Spinal cord (tissue), 9 donors: ENCODE measurements at regions not wholly inside any gene's neighbourhood (a gene's known extent, or its start where the extent isn't known, plus 50 kb on each side); places are given as distances from the start of the nearest gene placed in this dataset.

Experiments used
- DNase-seq, 6 donors: peaks; one replicate each; pipeline versions ENCODE4 v3.0.0 to v3.0.0-alpha.2; 2013 to 2015; ENCODE audit warnings: low spot score in 6 of 6, low read depth in 4 of 6
- H3K27ac ChIP-seq: one replicate; pipeline ENCODE4 v1.5.1; 2013; ENCODE audit warnings: low read depth, low read length, control low read depth
- H3K27me3 ChIP-seq: one replicate; pipeline ENCODE4 v1.6.1; 2013; ENCODE audit warnings: low read length; ENCODE audit not compliant: control insufficient read depth, insufficient read depth
- H3K36me3 ChIP-seq: one replicate; pipeline ENCODE4 v1.6.1; 2013; ENCODE audit warnings: low read length; ENCODE audit not compliant: control insufficient read depth, insufficient read depth
- H3K4me1 ChIP-seq: one replicate; pipeline ENCODE4 v1.6.1; 2013; ENCODE audit warnings: low read length; ENCODE audit not compliant: control insufficient read depth, insufficient read depth
- H3K4me3 ChIP-seq: one replicate; pipeline ENCODE4 v1.5.1; 2013; ENCODE audit warnings: low read depth, low read length, control low read depth
- H3K9me3 ChIP-seq: one replicate; pipeline ENCODE4 v1.6.1; 2013; ENCODE audit warnings: low read length; ENCODE audit not compliant: control insufficient read depth, insufficient read depth
- WGBS: methylation state at CpG from one replicate; pipeline ENCODE4 v1.1.5; 2013; ENCODE audit warnings: missing lambda C conversion rate; ENCODE audit not compliant: insufficient coverage; 5-methylcytosine and 5-hydroxymethylcytosine counted together
- donor health status: healthy.

DNA sequence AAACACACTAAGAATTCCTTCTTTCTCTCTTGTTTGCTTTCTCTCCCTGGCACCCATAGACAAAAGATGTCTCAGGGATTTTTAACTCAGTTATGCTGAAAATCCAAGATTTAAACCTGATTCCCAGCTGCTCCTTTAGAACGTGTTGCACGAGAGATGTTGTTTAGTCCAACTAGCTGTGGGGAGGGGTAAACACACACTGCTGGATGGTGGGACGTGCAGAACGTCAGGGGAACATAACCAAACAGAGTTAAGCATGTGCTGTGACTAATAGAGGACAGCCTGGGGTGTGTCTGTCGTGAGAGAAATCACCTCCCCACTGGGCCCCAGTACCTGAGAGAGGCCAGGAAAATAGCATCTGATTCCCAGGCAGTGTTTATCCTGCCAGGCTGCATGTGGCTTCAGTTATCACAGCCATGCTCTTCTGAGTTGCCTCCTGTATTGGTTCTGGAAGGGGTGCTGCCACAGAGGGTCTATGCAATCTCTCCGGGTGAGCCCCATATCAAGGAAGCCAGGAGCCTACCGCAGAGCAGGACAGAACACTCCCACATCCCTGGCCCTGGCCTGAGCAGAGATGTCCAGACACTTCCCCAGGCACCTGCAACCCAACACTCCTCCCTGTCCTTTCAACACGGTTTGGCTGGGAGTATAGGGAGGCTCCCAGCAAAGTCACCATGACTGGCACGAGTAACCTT is 112.7 kb upstream of the EGLN3 start:
- Histone ChIP-seq H3K4me1 (peaks cover 17% of the 10 kb centered on the region), H3K4me3 (no peak overlapping the region), H3K27me3 (peaks cover 6% of the 10 kb centered on the region), H3K36me3 (no peaks in the 10 kb centered on the region), H3K27ac (no peak overlapping the region), H3K9me3 (no peaks in the 10 kb centered on the region)
- WGBS = 27% methylated on average over 7 of the region's 9 CpGs
- peak in 1 of 6 donors; percentile 23 for DNase-seq

DNA sequence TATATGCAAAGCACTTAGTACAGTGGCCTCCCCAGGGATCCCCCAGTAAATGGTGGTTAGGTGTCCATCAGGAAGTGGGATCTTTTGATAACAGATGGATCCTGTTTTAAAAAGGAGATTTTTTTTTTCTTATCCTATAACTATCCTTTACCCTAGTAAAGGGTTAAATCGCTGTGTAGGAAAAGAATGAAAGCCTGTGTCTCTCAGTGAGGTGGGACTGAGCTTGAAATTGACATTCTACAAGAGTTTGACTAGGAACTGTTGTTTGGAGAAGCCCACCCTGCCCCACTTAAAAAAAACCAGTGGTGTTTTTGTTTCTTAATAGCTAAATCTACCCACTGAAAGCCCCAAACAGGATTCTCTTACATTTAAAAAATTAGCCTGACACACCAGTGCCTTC is 112.2 kb upstream of the EGLN3 start:
- DNase-seq = no peak
- no peak overlapping the region for H3K4me3 ChIP-seq
- peaks cover 17% of the 10 kb centered on the region for H3K4me1 ChIP-seq
- no peaks in the 10 kb centered on the region for H3K36me3 ChIP-seq
- WGBS = no CpG with 5 or more reads among the region's 1 CpG
- no peak overlapping the region for H3K27ac ChIP-seq
- H3K27me3 ChIP-seq = peaks cover 6% of the 10 kb centered on the region
- no peaks in the 10 kb centered on the region for H3K9me3 ChIP-seq

DNA sequence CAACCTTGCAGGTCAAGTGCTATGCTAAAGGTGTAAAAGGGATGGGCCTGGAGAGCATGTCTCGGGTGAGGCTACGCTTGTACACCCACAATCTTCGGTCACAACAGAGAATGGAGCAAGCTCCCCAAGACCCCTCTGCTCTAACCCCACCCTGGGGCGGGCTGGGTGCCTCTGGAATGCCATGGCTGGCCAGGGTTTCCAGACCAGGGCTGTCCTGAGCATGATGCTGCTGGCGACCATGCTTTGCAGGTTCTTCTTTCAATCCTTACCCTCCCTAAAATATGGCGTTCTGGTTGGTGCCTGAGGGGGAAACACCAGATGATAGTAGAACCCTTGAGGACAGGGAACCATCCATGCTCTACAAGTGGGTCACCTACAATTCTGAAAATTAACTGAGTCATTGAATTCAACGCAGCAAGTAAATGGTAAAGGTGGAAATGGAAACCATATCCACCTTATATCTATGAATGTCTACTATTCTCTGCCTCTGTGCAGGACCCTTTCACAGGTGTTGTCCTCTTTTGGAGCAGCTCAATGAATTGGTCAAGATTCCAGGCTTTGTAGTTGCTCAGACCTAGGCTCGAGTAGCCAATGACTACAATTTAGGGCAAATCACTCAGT is 111.6 kb upstream of the EGLN3 start:
- Histone ChIP-seq H3K27ac (no peak overlapping the region), H3K27me3 (peaks cover 6% of the 10 kb centered on the region), H3K4me1 (peaks cover 17% of the 10 kb centered on the region), H3K36me3 (no peaks in the 10 kb centered on the region), H3K4me3 (no peak overlapping the region), H3K9me3 (no peaks in the 10 kb centered on the region)
- no peak for DNase-seq
- WGBS = 89% methylated on average over 5 of the region's 8 CpGs

DNA sequence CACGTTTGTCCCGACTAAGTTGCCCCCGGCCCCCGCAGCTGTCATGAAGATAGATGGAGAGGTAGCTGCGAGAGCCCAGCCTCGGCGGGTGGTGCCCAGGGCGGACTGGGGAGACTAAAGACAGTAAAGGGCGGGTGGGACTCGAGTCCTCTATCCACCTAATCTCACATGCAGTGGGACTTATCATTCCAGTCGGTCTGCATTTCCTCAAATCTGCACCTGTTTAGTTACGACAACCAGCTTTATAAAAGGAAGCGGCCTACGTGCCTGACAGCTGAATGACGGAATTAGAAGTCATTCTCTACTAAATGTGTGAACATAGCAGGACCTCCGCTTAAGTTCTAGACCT is 109.8 kb upstream of the EGLN3 start:
- Histone ChIP-seq H3K4me1 (peaks cover 17% of the 10 kb centered on the region), H3K27ac (peak overlapping the region; percentile 15), H3K36me3 (no peaks in the 10 kb centered on the region), H3K9me3 (no peaks in the 10 kb centered on the region), H3K4me3 (peak overlapping the region; percentile 57), H3K27me3 (peaks cover 6% of the 10 kb centered on the region)
- 20% methylated on average over 12 of the region's 16 CpGs for WGBS
- peak in 2 of 6 donors; percentile 15 to 70 for DNase-seq

DNA sequence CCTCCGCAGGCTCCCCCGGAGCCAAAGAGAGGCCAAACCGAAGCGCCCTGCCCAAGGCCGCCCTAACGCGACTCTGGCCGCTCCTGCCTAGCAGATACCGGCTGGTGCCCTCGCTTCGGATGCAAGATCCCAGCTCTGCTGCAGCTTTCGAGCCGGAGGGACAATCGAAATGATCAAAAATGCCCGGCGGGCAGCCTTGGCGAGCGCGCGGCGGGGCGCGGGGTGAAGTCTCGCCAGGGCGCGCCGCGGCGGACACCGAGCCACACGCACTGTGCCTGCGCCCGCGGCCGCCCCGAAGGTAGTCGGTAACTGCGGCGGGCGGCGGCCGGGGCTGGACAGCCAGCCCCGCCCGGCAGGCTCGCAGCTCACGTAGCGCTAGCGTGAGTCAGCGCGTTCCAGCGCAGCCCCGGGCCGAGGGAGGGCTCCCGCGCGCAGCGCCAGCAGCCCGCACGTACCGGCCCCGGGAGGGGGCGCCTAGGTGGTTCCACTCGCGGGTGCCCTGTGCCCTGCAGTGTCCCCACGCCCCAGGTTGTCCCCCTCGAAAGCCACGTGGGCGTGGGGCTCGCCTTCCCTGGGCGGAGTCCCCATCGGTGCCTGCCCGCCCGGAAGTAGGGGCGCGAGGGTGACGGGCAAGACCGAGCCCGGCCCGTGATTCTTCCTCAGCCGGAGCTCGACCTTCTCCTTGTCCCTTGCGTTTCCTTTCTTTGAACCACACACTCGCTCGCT is 109.2 kb upstream of the EGLN3 start:
- Histone ChIP-seq H3K36me3 (no peaks in the 10 kb centered on the region), H3K4me3 (peak overlapping the region; percentile 57), H3K27me3 (peaks cover 6% of the 10 kb centered on the region), H3K27ac (peak overlapping the region; percentile 15), H3K9me3 (no peaks in the 10 kb centered on the region), H3K4me1 (peaks cover 17% of the 10 kb centered on the region)
- WGBS = under 1% methylated on average over 81 of the region's 84 CpGs
- peak in 3 of 6 donors; percentile 42 to 84 (median 84) for DNase-seq

DNA sequence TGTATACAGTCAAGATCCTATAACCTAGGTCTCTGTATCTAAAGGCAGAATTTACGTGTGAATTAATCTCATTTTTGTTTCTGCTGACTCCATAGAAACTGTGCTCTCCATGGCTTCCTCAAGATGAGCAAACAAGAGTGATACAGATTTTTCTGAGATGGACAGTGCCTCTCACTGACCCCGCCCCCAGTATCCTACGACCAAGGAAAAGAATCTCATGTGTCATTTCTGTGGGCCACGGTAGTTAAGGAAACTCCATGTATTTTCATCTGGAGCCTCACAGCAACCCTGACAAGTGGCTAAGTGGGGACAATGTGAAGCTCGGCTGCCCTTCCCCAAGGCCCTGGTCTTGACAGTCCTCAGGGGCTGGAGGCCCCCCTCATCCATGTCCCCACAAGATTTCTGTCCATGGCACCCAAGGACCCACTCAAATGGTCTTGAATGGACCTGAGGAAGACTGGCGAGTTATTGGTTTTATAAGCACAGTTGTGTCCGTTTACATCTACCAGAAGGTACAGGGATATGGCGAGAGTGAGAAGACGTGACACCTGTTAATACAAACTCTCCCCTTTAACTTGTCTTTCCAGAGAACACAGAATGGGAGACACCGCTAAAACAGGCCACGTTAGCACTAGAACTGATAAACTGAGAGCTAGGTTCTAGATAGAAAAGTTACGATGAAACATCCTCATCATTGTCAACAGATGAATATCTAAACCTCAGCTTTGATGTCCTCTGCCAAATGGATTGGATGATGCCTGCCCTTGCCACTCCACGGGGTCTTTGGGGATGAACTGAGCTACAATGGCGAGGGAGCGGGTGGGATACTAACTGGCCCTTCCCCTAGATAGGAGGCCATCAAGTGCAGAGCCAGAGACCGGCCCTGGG is 108.4 kb upstream of the EGLN3 start:
- H3K27ac ChIP-seq = no peak overlapping the region
- peak overlapping the region; percentile 57 for H3K4me3 ChIP-seq
- 52% methylated on average over 7 of the region's 16 CpGs for WGBS
- no peaks in the 10 kb centered on the region for H3K9me3 ChIP-seq
- H3K36me3 ChIP-seq = no peaks in the 10 kb centered on the region
- no peak for DNase-seq
- H3K27me3 ChIP-seq = peaks cover 6% of the 10 kb centered on the region
- peaks cover 17% of the 10 kb centered on the region for H3K4me1 ChIP-seq

DNA sequence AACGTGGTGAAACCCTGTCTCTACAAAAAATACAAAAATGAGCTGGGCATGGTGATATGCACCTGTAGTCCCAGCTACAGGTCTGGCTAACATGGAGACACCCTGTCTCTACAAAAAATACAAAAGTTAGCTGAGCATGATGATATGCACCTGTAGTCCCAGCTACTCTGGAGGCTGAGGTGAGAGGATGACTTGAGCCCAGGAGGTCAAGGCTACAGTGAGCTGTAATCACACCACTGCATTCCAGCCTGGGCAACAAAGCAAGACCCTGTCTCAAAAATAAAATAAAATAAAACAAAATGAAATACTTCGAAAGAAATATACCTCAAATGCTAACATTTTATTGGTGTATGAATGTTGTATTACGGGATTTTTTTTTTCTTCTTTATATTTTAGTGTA is 107.6 kb upstream of the EGLN3 start:
- Histone ChIP-seq H3K27me3 (peaks cover 6% of the 10 kb centered on the region), H3K4me1 (peaks cover 17% of the 10 kb centered on the region), H3K9me3 (no peaks in the 10 kb centered on the region), H3K36me3 (no peaks in the 10 kb centered on the region), H3K27ac (no peak overlapping the region), H3K4me3 (no peak overlapping the region)
- WGBS = no CpG with 5 or more reads among the region's 3 CpGs
- DNase-seq = no peak

DNA sequence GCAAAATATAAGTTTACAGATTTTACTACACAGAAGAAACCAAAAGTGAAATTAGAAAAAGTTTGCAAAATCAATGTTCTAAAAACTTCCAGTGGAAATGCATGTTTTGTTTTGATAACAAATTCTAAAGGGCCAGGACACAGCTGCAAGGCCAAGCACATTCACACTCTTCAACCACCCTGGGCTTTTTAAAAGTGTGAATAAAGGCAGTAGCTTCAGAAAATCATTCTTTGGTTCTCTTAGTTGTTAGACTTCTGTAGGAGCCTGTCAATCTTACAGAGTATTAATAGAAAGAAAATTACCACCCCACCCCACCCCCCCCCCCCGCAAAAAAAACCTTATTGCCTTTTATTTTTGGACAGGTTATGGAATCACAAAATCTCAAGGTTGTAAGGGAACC is 105.2 kb upstream of the EGLN3 start:
- Histone ChIP-seq H3K27me3 (peaks cover 5% of the 10 kb centered on the region), H3K9me3 (no peaks in the 10 kb centered on the region), H3K36me3 (no peaks in the 10 kb centered on the region), H3K4me3 (no peak overlapping the region), H3K4me1 (peaks cover 17% of the 10 kb centered on the region), H3K27ac (no peak overlapping the region)
- no CpG with 5 or more reads among the region's 1 CpG for WGBS
- DNase-seq = no peak

DNA sequence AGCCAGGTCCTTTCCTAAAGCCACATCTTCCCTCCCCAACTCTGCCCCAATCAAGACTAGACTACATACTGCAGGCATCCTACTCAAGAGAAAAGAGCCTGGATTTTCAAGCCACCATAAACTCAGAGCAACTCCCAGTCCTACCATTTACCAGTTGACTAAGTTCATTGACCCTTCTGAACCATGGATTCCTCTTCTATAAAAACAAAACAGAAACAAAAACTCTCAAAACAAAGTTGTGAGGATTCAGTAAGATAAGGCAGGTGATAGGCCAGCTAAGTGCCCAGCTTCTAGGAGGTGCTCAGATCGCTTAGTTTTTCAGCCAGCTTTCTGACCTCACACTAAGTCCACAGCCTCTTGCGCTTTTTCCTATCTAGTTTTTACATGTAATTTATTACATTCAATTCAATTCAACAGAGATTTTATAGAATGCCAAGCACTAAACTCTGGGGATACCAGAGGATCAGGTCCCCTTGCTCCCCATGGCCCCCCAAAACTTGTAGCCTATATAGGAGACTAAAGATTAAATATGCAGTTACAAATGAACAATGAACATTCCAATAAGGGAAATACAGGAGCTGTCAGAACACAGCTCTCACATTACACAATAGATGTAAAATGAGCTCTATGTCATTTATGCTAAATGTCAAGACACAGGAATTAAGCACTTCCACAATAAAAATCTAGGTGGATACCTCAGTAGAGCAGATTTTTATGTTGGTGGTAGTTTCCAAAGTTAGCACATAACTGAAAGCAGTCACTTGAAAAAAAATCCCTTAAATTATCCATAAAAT is 104.5 kb upstream of the EGLN3 start:
- DNase-seq = no peak
- WGBS = no CpG with 5 or more reads among the region's 2 CpGs
- Histone ChIP-seq H3K36me3 (no peaks in the 10 kb centered on the region), H3K4me1 (peaks cover 11% of the 10 kb centered on the region), H3K27ac (no peak overlapping the region), H3K4me3 (no peak overlapping the region), H3K27me3 (no peaks in the 10 kb centered on the region), H3K9me3 (no peaks in the 10 kb centered on the region)
